HL-60 (cell line): ENCODE measurements at regions not wholly inside any gene's neighbourhood (a gene's known extent, or its start where the extent isn't known, plus 50 kb on each side); places are given as distances from the start of the nearest gene placed in this dataset.

Experiments
- GABPA ChIP-seq: IDR thresholded peaks from 2 replicates; pipeline ENCODE4 v1.6.1; 2012; ENCODE audit warnings: low read depth
- POLR2AphosphoS5 ChIP-seq: IDR thresholded peaks from 2 replicates; pipeline ENCODE4 v1.6.1; 2012; ENCODE audit warnings: low read depth
- SPI1 ChIP-seq: IDR thresholded peaks from 2 replicates; pipeline ENCODE4 v1.6.1; 2012; ENCODE audit warnings: low read depth, mild to moderate bottlenecking, borderline replicate concordance
- TF ChIP-seq, protein P1 (sequence below): IDR thresholded peaks from one replicate; pipeline ENCODE4 v1.5.1; 2011; ENCODE audit warnings: low read length, control low read depth, inconsistent platforms; ENCODE audit not compliant: insufficient read depth
- TF ChIP-seq, protein P2 (sequence below): IDR thresholded peaks from 2 replicates; pipeline ENCODE4 v1.6.1; 2012; ENCODE audit warnings: low read depth; ENCODE audit not compliant: insufficient replicate concordance

DNA sequence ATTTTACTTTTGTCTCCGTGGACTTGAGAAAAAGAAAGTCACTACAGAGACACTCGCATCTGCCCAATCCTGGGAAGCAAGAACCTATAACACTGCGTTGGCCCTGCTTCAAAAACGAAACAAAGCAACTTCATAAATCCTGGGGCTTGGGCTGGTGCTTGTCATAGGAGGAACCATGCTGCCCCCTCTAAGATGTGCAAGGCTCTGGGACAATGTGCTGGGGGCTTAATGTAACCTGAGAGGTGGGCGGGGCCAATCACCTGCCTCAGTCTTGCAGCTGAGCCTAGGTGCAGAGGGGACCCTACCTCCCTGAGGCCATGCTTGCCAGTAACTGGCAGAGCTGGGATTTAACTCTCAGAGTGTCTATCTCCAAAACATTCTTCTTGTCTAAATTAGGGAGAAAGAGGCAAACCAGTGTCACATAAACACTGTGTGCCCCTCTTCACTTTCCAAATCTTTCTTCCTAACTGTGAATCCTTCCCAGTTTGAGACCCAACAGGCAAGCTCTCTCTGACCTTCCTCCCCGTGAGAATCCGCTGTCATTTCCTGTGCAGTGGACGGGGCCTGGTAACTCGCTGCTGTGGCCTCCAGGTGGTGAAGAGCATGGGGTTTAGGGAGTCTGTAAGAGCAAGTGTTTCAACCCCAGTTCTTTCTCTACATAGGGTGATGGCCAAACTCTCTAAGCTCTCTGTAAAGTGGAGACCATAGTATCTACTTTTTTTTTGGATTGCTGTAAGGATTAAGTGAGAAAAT, 115.1 kb downstream of the ACKR3 start:
- TF ChIP-seq, protein P1, sequence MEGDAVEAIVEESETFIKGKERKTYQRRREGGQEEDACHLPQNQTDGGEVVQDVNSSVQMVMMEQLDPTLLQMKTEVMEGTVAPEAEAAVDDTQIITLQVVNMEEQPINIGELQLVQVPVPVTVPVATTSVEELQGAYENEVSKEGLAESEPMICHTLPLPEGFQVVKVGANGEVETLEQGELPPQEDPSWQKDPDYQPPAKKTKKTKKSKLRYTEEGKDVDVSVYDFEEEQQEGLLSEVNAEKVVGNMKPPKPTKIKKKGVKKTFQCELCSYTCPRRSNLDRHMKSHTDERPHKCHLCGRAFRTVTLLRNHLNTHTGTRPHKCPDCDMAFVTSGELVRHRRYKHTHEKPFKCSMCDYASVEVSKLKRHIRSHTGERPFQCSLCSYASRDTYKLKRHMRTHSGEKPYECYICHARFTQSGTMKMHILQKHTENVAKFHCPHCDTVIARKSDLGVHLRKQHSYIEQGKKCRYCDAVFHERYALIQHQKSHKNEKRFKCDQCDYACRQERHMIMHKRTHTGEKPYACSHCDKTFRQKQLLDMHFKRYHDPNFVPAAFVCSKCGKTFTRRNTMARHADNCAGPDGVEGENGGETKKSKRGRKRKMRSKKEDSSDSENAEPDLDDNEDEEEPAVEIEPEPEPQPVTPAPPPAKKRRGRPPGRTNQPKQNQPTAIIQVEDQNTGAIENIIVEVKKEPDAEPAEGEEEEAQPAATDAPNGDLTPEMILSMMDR = no peak
- TF ChIP-seq POLR2AphosphoS5 (no peak), GABPA (no peak), SPI1 (no peak)
- TF ChIP-seq, protein P2, sequence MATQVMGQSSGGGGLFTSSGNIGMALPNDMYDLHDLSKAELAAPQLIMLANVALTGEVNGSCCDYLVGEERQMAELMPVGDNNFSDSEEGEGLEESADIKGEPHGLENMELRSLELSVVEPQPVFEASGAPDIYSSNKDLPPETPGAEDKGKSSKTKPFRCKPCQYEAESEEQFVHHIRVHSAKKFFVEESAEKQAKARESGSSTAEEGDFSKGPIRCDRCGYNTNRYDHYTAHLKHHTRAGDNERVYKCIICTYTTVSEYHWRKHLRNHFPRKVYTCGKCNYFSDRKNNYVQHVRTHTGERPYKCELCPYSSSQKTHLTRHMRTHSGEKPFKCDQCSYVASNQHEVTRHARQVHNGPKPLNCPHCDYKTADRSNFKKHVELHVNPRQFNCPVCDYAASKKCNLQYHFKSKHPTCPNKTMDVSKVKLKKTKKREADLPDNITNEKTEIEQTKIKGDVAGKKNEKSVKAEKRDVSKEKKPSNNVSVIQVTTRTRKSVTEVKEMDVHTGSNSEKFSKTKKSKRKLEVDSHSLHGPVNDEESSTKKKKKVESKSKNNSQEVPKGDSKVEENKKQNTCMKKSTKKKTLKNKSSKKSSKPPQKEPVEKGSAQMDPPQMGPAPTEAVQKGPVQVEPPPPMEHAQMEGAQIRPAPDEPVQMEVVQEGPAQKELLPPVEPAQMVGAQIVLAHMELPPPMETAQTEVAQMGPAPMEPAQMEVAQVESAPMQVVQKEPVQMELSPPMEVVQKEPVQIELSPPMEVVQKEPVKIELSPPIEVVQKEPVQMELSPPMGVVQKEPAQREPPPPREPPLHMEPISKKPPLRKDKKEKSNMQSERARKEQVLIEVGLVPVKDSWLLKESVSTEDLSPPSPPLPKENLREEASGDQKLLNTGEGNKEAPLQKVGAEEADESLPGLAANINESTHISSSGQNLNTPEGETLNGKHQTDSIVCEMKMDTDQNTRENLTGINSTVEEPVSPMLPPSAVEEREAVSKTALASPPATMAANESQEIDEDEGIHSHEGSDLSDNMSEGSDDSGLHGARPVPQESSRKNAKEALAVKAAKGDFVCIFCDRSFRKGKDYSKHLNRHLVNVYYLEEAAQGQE = no peak
